Liver (tissue), 3 donors: ENCODE measurements at regions not wholly inside any gene's neighbourhood (a gene's known extent, or its start where the extent isn't known, plus 50 kb on each side); places are given as distances from the start of the nearest gene placed in this dataset.

Source experiments
- EGR1 ChIP-seq, 2 donors: IDR thresholded peaks; 2 replicates each; pipeline ENCODE4 v1.6.1; 2016 to 2018; ENCODE audit warnings: antibody characterized with exemption in 2 of 2, low read depth in 2 of 2
- TF ChIP-seq, protein P1 (sequence below): fragments of 150-350 bp; IDR thresholded peaks from 2 replicates; pipeline ENCODE4 v1.5.1; 2017; ENCODE audit warnings: improper control_type of control experiment, low read depth, low read length; ENCODE audit not compliant: missing input control
- TF ChIP-seq, protein P2 (sequence below): IDR thresholded peaks from 2 replicates; pipeline ENCODE4 v1.6.1; 2016; ENCODE audit warnings: antibody characterized with exemption
- TF ChIP-seq, protein P3 (sequence below): IDR thresholded peaks from 2 replicates; pipeline ENCODE4 v1.6.1; 2016; ENCODE audit warnings: antibody characterized with exemption, mild to moderate bottlenecking
- donor health status: healthy.
- donor health status: healthy.

DNA sequence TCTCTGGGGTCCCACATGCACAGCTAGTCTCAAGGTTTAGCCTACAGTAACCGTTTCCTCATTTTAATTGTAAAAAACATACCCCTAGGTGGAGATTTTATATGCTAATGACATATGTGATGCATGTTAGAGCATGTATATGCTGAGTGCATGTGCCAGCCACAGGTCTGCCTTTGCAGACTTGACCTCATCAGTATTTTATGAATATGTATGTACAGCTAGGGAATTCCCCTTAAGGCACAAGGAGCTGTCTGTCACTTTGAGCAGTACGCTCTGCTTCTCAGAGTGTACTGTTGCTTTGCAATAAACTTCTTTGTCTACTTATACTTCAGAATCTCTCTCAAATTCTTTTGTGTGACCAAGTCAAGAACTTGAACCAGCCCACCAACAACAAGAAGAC, 131.2 kb upstream of the ERBB4 start:
- TF ChIP-seq, protein P1, sequence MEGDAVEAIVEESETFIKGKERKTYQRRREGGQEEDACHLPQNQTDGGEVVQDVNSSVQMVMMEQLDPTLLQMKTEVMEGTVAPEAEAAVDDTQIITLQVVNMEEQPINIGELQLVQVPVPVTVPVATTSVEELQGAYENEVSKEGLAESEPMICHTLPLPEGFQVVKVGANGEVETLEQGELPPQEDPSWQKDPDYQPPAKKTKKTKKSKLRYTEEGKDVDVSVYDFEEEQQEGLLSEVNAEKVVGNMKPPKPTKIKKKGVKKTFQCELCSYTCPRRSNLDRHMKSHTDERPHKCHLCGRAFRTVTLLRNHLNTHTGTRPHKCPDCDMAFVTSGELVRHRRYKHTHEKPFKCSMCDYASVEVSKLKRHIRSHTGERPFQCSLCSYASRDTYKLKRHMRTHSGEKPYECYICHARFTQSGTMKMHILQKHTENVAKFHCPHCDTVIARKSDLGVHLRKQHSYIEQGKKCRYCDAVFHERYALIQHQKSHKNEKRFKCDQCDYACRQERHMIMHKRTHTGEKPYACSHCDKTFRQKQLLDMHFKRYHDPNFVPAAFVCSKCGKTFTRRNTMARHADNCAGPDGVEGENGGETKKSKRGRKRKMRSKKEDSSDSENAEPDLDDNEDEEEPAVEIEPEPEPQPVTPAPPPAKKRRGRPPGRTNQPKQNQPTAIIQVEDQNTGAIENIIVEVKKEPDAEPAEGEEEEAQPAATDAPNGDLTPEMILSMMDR, result no peak
- TF ChIP-seq, protein P2, sequence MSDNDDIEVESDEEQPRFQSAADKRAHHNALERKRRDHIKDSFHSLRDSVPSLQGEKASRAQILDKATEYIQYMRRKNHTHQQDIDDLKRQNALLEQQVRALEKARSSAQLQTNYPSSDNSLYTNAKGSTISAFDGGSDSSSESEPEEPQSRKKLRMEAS, result no peak
- TF ChIP-seq EGR1 (IDR thresholded peaks at IDR 0.05; ENCODE audit: low read depth in 2 of 2), result no peak
- TF ChIP-seq, protein P3, sequence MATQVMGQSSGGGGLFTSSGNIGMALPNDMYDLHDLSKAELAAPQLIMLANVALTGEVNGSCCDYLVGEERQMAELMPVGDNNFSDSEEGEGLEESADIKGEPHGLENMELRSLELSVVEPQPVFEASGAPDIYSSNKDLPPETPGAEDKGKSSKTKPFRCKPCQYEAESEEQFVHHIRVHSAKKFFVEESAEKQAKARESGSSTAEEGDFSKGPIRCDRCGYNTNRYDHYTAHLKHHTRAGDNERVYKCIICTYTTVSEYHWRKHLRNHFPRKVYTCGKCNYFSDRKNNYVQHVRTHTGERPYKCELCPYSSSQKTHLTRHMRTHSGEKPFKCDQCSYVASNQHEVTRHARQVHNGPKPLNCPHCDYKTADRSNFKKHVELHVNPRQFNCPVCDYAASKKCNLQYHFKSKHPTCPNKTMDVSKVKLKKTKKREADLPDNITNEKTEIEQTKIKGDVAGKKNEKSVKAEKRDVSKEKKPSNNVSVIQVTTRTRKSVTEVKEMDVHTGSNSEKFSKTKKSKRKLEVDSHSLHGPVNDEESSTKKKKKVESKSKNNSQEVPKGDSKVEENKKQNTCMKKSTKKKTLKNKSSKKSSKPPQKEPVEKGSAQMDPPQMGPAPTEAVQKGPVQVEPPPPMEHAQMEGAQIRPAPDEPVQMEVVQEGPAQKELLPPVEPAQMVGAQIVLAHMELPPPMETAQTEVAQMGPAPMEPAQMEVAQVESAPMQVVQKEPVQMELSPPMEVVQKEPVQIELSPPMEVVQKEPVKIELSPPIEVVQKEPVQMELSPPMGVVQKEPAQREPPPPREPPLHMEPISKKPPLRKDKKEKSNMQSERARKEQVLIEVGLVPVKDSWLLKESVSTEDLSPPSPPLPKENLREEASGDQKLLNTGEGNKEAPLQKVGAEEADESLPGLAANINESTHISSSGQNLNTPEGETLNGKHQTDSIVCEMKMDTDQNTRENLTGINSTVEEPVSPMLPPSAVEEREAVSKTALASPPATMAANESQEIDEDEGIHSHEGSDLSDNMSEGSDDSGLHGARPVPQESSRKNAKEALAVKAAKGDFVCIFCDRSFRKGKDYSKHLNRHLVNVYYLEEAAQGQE, result no peak
